ENCODE measurements at regions not wholly inside any gene's neighbourhood (a gene's known extent, or its start where the extent isn't known, plus 50 kb on each side); places are given as distances from the start of the nearest gene placed in this dataset.
"Not testable (repeated sequence)": the region's sequence is repeated elsewhere in the genome, so short reads cannot be mapped to it uniquely, and the experiment has no call there.

DNA sequence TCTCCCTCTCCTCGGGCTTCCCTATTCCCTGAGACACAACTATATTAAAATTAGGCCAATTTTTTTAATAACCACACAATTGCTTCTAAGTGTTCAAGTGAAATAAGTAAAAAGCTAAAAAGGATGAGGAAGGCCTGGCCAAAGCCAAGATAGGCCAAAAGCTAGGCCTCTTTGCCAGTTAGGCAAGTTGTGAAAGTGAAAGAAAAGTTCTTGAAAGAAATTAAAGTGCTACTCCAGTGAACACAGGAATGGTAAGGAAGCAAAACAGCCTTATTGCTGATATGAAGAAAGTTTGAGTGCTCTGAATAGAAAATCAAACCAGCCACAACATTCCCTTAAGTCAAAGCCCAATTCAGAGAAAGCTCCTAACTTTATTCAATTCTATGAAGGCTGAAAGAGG lies 114.2 kb upstream of the FAT4 start:
- Histone ChIP-seq H4K20me1 (ENCODE audit: control insufficient read depth, insufficient read depth, low read depth, low read length) (no peaks in the 10 kb centered on the region), H3K4me1 (ENCODE audit: control insufficient read depth, low read length) (no peaks in the 10 kb centered on the region), H3K79me2 (ENCODE audit: control insufficient read depth, low read length) (no peaks in the 10 kb centered on the region), H3F3A (ENCODE audit: control insufficient read depth, insufficient read depth) (no peaks in the 10 kb centered on the region), H3K9me3 (ENCODE audit: control insufficient read depth, insufficient read depth, low read length) (no peaks in the 10 kb centered on the region), H3K9me2 (replicated peaks; ENCODE audit: control insufficient read depth, low read length) (no peaks in the 10 kb centered on the region), H3K4me3 (ENCODE audit: low read length) (no peak overlapping the region), H3K36me3 (ENCODE audit: control insufficient read depth, low read length) (no peaks in the 10 kb centered on the region), H3K27me3 (ENCODE audit: control insufficient read depth, low read length) (no peaks in the 10 kb centered on the region), H3K27ac (ENCODE audit: low read depth, low read length) (no peak overlapping the region), H3K4me2 (ENCODE audit: low read length) (no peak overlapping the region)
- TF ChIP-seq CTCF (IDR thresholded peaks at IDR 0.05; ENCODE audit: low read depth, low read length, poor library complexity, severe bottlenecking) (no peak), EZH2phosphoT487 (IDR thresholded peaks at IDR 0.05; ENCODE audit: borderline replicate concordance, low read length) (no peak)

DNA sequence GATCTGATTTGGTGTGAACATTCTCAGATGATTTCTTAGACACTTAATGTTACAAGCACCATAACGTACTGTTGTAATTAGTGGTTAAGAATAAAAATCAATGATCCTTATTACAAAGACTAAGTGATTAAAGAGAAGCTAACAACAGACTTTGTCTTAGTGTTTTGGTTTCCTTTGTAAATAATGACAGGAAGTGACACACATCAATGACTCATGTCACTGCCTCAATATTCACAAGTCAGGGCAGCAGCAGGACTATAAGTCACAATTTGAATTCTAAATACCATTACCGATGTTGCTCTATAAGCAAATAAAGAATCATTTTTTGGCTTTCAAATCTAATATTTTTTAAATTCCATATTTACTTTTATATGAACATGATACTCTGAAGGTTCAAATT lies 115.8 kb upstream of the FAT4 start:
- no peaks in the 10 kb centered on the region for H3F3A ChIP-seq (ENCODE audit: control insufficient read depth, insufficient read depth)
- no peaks in the 10 kb centered on the region for H3K9me3 ChIP-seq (ENCODE audit: control insufficient read depth, insufficient read depth, low read length)
- no peaks in the 10 kb centered on the region for H3K79me2 ChIP-seq (ENCODE audit: control insufficient read depth, low read length)
- no peaks in the 10 kb centered on the region for H4K20me1 ChIP-seq (ENCODE audit: control insufficient read depth, insufficient read depth, low read depth, low read length)
- no peaks in the 10 kb centered on the region for H3K27me3 ChIP-seq (ENCODE audit: control insufficient read depth, low read length)
- H3K4me1 ChIP-seq (ENCODE audit: control insufficient read depth, low read length) = no peaks in the 10 kb centered on the region
- TF ChIP-seq EZH2phosphoT487 (IDR thresholded peaks at IDR 0.05; ENCODE audit: borderline replicate concordance, low read length) (no peak), CTCF (IDR thresholded peaks at IDR 0.05; ENCODE audit: low read depth, low read length, poor library complexity, severe bottlenecking) (no peak)
- H3K36me3 ChIP-seq (ENCODE audit: control insufficient read depth, low read length) = no peaks in the 10 kb centered on the region
- H3K27ac ChIP-seq (ENCODE audit: low read depth, low read length) = no peak overlapping the region
- H3K4me2 ChIP-seq (ENCODE audit: low read length) = no peak overlapping the region
- no peaks in the 10 kb centered on the region for H3K9me2 ChIP-seq (replicated peaks; ENCODE audit: control insufficient read depth, low read length)
- no peak overlapping the region for H3K4me3 ChIP-seq (ENCODE audit: low read length)

- not testable (repeated sequence) for H3K4me3 ChIP-seq (ENCODE audit: low read length); H3F3A ChIP-seq (ENCODE audit: control insufficient read depth, insufficient read depth); H3K9me2 ChIP-seq (replicated peaks; ENCODE audit: control insufficient read depth, low read length)
These were observed 122.8 kb upstream of the FAT4 start for GRCh38 chr4:125191874-125192459.

DNA sequence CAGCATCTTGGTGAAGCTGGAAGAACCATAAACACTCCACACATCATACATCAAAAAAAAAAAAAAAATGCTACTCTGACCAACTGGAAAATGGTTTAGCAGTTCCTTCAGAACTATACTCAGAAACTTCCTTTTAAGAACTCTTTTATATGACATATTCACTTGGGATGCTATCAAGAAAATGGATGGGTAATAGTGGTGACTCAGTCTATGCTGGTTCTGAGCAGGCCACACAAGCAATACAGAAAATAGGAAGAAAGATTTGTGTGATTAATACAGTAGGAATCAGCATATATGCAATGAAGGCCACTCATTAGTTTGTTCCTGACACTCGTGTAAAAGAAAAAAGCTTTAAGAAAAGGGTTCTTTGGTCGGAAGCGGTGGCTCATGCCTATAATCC lies 123.5 kb upstream of the FAT4 start:
- Histone ChIP-seq H4K20me1 (ENCODE audit: control insufficient read depth, insufficient read depth, low read depth, low read length) (no peaks in the 10 kb centered on the region), H3K36me3 (ENCODE audit: control insufficient read depth, low read length) (no peaks in the 10 kb centered on the region), H3K79me2 (ENCODE audit: control insufficient read depth, low read length) (no peaks in the 10 kb centered on the region), H3K27me3 (ENCODE audit: control insufficient read depth, low read length) (no peaks in the 10 kb centered on the region), H3K27ac (ENCODE audit: low read depth, low read length) (no peak overlapping the region), H3K4me1 (ENCODE audit: control insufficient read depth, low read length) (no peaks in the 10 kb centered on the region), H3F3A (ENCODE audit: control insufficient read depth, insufficient read depth) (no peaks in the 10 kb centered on the region), H3K9me2 (replicated peaks; ENCODE audit: control insufficient read depth, low read length) (no peaks in the 10 kb centered on the region), H3K4me2 (ENCODE audit: low read length) (no peak overlapping the region), H3K9me3 (ENCODE audit: control insufficient read depth, insufficient read depth, low read length) (no peaks in the 10 kb centered on the region), H3K4me3 (ENCODE audit: low read length) (no peak overlapping the region)
- TF ChIP-seq EZH2phosphoT487 (IDR thresholded peaks at IDR 0.05; ENCODE audit: borderline replicate concordance, low read length) = no peak
- no peak for TF ChIP-seq CTCF (IDR thresholded peaks at IDR 0.05; ENCODE audit: low read depth, low read length, poor library complexity, severe bottlenecking)

More at GRCh38 chr4:125191874-125192459, 122.8 kb upstream of the FAT4 start:
- not testable (repeated sequence) for H3K79me2 ChIP-seq (ENCODE audit: control insufficient read depth, low read length); H3K9me3 ChIP-seq (ENCODE audit: control insufficient read depth, insufficient read depth, low read length); H3K27me3 ChIP-seq (ENCODE audit: control insufficient read depth, low read length); H3K4me1 ChIP-seq (ENCODE audit: control insufficient read depth, low read length); H3K4me2 ChIP-seq (ENCODE audit: low read length); H3K27ac ChIP-seq (ENCODE audit: low read depth, low read length); H4K20me1 ChIP-seq (ENCODE audit: control insufficient read depth, insufficient read depth, low read depth, low read length); H3K36me3 ChIP-seq (ENCODE audit: control insufficient read depth, low read length)

All from DOHH2 (cell line).